AG09319 (cell line): ENCODE measurements at regions not wholly inside any gene's neighbourhood (a gene's known extent, or its start where the extent isn't known, plus 50 kb on each side); places are given as distances from the start of the nearest gene placed in this dataset.

Experiments used
- DNase-seq: peaks from one replicate; pipeline ENCODE4 v3.0.0-alpha.2; 2010; ENCODE audit warnings: low read depth; ENCODE audit errors: extremely low read depth
- TF ChIP-seq, protein P1 (sequence below): IDR thresholded peaks from 2 replicates; pipeline ENCODE4 v1.5.1; 2011; ENCODE audit warnings: low read depth, mild to moderate bottlenecking, inconsistent platforms, low read length, moderate library complexity

DNA sequence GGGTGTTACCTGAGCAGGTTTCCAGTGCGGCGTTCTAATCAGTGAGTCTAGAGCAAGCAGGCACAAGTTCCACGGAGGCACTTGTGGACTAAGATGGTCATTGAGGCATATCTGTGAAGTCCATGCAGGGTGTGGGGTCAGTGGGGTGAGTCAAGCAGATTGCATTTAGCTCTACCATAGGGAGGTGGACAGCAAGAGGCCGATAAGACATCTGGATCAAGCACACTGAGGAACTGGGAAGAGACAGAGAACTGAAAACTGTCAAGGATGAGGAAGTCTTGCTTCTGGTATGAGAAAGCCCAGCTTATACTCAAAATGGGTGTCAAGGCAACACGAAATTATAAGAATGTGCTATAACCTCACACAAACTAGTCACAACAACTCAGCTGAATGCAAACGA lies 61.2 kb upstream of the SLC39A10 start:
- TF ChIP-seq, protein P1, sequence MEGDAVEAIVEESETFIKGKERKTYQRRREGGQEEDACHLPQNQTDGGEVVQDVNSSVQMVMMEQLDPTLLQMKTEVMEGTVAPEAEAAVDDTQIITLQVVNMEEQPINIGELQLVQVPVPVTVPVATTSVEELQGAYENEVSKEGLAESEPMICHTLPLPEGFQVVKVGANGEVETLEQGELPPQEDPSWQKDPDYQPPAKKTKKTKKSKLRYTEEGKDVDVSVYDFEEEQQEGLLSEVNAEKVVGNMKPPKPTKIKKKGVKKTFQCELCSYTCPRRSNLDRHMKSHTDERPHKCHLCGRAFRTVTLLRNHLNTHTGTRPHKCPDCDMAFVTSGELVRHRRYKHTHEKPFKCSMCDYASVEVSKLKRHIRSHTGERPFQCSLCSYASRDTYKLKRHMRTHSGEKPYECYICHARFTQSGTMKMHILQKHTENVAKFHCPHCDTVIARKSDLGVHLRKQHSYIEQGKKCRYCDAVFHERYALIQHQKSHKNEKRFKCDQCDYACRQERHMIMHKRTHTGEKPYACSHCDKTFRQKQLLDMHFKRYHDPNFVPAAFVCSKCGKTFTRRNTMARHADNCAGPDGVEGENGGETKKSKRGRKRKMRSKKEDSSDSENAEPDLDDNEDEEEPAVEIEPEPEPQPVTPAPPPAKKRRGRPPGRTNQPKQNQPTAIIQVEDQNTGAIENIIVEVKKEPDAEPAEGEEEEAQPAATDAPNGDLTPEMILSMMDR = no peak
- no peak for DNase-seq

DNA sequence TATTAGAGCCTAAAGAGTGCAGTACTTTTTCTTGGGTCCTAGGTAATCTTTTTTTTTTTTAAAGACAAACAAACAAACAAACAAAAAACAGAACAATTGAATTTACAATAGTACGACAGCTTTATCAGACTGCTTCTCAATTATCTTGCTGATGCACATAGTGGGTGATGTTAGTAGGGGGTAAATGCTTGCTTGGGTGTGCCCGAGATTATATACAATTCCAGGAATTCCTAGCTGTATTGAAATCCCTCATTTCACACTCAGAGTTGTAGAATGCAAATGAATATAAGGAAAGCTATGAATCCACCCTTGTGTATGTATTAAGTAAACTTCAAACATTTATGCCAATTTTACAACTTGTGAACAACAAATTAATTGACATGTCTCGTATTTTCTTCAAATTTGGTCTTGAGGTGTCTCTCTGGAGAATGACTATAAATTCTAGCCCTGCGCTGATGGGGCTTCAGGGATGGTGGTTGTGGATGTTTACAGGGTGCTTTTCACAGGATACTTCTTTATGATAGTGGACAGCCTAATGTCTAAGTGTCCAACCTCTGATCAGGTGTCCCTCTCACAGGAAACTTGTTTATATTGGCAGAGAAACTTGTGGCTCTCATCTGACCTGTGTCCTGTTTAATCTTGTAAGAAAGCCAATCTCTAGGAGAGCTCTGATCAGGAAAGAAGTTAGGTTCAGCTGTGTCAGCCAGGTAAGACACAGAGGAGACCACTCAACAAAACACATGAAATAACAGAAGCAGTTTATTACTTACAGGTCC lies 61.9 kb upstream of the SLC39A10 start:
- DNase-seq = no peak

DNA sequence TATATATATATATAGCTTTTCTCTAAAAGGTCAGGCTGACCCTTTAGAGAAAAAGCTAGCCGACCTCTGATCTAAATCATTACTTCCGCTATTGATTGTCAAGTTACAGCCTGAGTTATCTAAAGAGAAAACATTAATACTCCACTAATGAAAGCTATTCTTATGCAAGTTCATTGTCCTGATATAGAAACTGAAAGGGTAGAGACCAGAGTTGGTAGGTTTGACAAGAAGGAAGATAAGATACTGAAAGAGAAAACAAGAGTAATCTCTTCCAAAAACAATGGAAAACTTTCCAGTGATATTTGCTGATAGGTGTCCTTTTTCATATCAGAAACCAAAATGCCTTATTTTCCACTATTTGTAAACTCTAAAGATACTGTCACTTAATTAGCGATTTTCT lies 62.8 kb upstream of the SLC39A10 start:
- DNase-seq = no peak
- TF ChIP-seq, protein P1 = no peak

More for the DNA sequence above, 61.9 kb upstream of the SLC39A10 start:
- TF ChIP-seq, protein P1 = no peak

DNA sequence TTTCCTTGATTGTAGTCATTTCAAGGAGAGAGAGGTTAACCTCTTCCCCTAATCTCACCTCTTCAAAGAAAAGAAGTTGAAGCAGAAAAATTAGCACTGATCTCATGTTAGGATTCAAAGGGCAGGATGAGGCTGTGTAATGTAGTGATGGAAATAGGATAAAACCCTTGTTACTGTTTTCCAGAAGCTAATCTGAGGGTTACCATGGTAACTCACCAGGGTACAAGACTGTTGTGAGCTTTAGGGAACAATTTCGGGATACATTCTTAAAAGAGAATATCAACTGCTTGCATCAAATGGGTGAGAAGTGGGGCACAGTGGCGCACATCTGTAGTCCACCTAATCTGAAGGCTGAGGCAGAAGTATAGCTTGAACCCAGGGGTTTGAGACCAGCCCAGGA lies 64.9 kb upstream of the SLC39A10 start:
- TF ChIP-seq, protein P1 = no peak
- no peak for DNase-seq

DNA sequence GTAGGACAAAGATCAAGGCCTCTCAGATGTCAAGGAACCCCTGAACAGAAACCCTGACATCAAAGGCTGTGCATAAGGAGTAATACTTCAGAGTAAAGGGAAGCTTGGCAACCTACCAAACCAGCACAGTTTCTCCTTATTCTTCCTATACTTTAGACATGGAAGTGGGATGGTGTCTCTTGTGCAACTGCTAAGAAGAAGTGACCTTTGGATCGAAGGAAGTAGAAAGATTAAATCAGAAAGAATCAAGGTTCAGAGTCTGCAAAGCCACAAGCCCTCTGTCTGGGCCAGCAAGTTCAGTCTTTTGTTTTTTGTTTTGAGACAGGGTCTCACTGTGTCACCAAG lies 66.2 kb upstream of the SLC39A10 start:
- TF ChIP-seq, protein P1 = no peak
- DNase-seq = no peak

DNA sequence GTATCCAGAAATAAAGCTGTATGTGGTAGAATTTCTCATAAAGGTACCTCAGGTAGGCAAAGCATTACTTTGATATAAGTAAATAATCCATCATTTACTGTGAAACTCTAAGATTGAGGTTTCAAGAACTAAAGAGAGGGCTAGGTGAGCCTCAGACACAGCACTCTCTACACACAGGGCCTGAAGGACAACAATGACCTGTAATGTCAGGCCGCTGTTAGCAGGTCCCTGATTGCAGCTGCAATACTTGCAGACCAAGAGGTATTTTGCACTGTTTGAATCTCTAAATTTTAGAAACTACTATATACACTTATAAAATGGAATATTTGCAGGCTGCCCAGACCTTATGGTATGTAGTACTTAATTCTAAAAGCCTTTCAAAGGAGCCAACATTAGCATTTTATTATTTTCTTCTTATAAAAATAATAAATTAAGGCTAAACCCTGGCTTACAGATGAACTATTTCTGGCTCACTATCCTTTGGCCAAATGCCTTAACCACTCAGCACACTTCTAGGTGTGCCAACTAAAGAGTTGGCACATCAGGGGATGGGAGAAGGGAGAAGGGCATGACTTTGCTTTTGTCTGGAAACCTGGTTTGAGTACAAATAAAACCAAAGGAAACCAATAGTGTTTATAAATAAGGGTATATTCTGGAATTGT lies 66.7 kb upstream of the SLC39A10 start:
- DNase-seq = no peak
- TF ChIP-seq, protein P1 = no peak

DNA sequence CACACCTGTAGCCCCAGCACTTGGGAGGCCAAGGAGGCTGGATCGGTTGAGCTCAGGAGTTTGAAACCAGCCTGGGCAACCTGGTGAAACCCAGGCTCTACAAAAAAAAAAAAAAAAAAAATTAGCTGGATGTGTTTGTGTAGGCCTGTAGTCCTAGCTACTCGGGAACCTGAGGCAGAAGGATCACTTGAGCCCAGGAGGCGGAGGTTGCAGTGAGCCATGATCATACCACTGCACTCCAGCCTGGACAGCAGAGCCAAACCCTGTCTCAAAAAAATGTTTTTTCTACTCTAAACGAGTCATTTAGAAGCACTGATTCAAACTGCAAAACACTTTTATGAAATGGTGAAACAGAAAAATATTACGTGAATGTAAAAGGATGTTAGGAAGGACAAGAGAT lies 69.1 kb upstream of the SLC39A10 start:
- TF ChIP-seq, protein P1 = no peak
- DNase-seq = no peak
